ENCODE measurements at regions not wholly inside any gene's neighbourhood (a gene's known extent, or its start where the extent isn't known, plus 50 kb on each side); places are given as distances from the start of the nearest gene placed in this dataset.

GRCh38 chr5:51746023-51746422 is 362.8 kb downstream of the ISL1 start:
- CTCF ChIA-PET: no interaction called here
- Histone ChIP-seq H3K36me3 (ENCODE audit: insufficient read depth, low read length) (no peaks in the 10 kb centered on the region), H3K9me3 (ENCODE audit: control insufficient read depth in 1 of 2, insufficient read depth in 1 of 2, low read length in 2 of 2) (peaks cover 0 to 3% of the 10 kb centered on the region in 2 experiments), H3K4me1 (ENCODE audit: insufficient read depth, low read length) (no peaks in the 10 kb centered on the region), H3K4me3 (ENCODE audit: low read length) (no peak overlapping the region), H3K27ac (ENCODE audit: low read depth in 1 of 2, low read length in 2 of 2) (no peak overlapping the region), H3K27me3 (ENCODE audit: control insufficient read depth in 1 of 2, insufficient read depth in 2 of 2, low read length in 2 of 2) (no peaks in the 10 kb centered on the region)
- DNase-seq (no peak), ATAC-seq (ENCODE audit: poor library complexity) (no peak)
- no peaks in the 10 kb centered on the region for H3K4me1 Mint-ChIP-seq (ENCODE audit: low read depth)
- intact Hi-C loops (cut with DNase I, micrococcal nuclease): no loop called here
- H3K4me3 Mint-ChIP-seq: no peak overlapping the region
- TF ChIP-seq CTCF (IDR thresholded peaks at IDR 0.05): no peak
- no peaks in the 10 kb centered on the region for H3K36me3 Mint-ChIP-seq (ENCODE audit: low read depth)
- H3K9me3 Mint-ChIP-seq: peaks cover 6% of the 10 kb centered on the region
- H3K27me3 Mint-ChIP-seq: no peaks in the 10 kb centered on the region
- POLR2A ChIA-PET: no interaction called here
- no peak overlapping the region for H3K27ac Mint-ChIP-seq

- Mint-ChIP-seq H3K4me1 (ENCODE audit: low read depth) (no peaks in the 10 kb centered on the region), H3K27me3 (no peaks in the 10 kb centered on the region), H3K36me3 (ENCODE audit: low read depth) (no peaks in the 10 kb centered on the region), H3K4me3 (no peak overlapping the region), H3K9me3 (peaks cover 5% of the 10 kb centered on the region), H3K27ac (no peak overlapping the region)
- H3K9me3 ChIP-seq (ENCODE audit: control insufficient read depth in 1 of 2, insufficient read depth in 1 of 2, low read length in 2 of 2): peaks cover 0 to 3% of the 10 kb centered on the region in 2 experiments
- ChIA-PET CTCF (no interaction called here), POLR2A (no interaction called here)
- H3K4me3 ChIP-seq (ENCODE audit: low read length): no peak overlapping the region
- no peaks in the 10 kb centered on the region for H3K4me1 ChIP-seq (ENCODE audit: insufficient read depth, low read length)
- ATAC-seq (ENCODE audit: poor library complexity): no peak
- H3K27ac ChIP-seq (ENCODE audit: low read depth in 1 of 2, low read length in 2 of 2): no peak overlapping the region
- TF ChIP-seq CTCF (IDR thresholded peaks at IDR 0.05): no peak
- intact Hi-C loops (cut with DNase I, micrococcal nuclease): no loop called here
- no peak for DNase-seq
- H3K27me3 ChIP-seq (ENCODE audit: control insufficient read depth in 1 of 2, insufficient read depth in 2 of 2, low read length in 2 of 2): no peaks in the 10 kb centered on the region
- no peaks in the 10 kb centered on the region for H3K36me3 ChIP-seq (ENCODE audit: insufficient read depth, low read length)
These were observed 365.4 kb downstream of the ISL1 start for GRCh38 chr5:51748647-51749046.
